WTC11 (cell line): ENCODE measurements at regions not wholly inside any gene's neighbourhood (a gene's known extent, or its start where the extent isn't known, plus 50 kb on each side); places are given as distances from the start of the nearest gene placed in this dataset.

ENCODE experiments used
- CREB1 ChIP-seq: sonication (generic); formaldehyde crosslinking; IDR thresholded peaks from 2 replicates; pipeline ENCODE4 v1.8.0; 2023; ENCODE audit warnings: mild to moderate bottlenecking, missing genetic modification reagents
- ETV6 ChIP-seq: sonication (generic); formaldehyde crosslinking; IDR thresholded peaks from 2 replicates; pipeline ENCODE4 v1.8.1; 2022; ENCODE audit warnings: mild to moderate bottlenecking, missing genetic modification reagents
- OVOL2 ChIP-seq: fragments of 250-450 bp; sonication (Bioruptor Pico); IDR thresholded peaks from 2 replicates; pipeline ENCODE4 v1.9.0; 2021; ENCODE audit warnings: mild to moderate bottlenecking, borderline replicate concordance
- SP1 ChIP-seq: sonication (generic); formaldehyde crosslinking; conservative IDR thresholded peaks from 2 replicates; pipeline ENCODE4 v1.8.1; 2022; ENCODE audit warnings: missing genetic modification reagents
- USF1 ChIP-seq: sonication (generic); formaldehyde crosslinking; IDR thresholded peaks from 2 replicates; pipeline ENCODE4 v1.8.0; 2022; ENCODE audit warnings: mild to moderate bottlenecking, missing genetic modification reagents

GRCh38 chr3:68249265-68249664 is 594.9 kb upstream of the SUCLG2 start:
- TF ChIP-seq CREB1 (CRISPR knock-in tag) (no peak), SP1 (CRISPR knock-in tag) (no peak), ETV6 (no peak), USF1 (CRISPR knock-in tag) (no peak), OVOL2 (CRISPR knock-in tag) (no peak)
